HG02884 (cell line): ENCODE measurements at regions not wholly inside any gene's neighbourhood (a gene's known extent, or its start where the extent isn't known, plus 50 kb on each side); places are given as distances from the start of the nearest gene placed in this dataset.
"Not testable (repeated sequence)": the region's sequence is repeated elsewhere in the genome, so short reads cannot be mapped to it uniquely, and the experiment has no call there.

ENCODE experiments used
- ATAC-seq: cut with Tn5 transposase; IDR thresholded peaks from one replicate; pipeline ENCODE4 v1.9.1; 2021; ENCODE audit warnings: mild to moderate bottlenecking, moderate library complexity; ENCODE audit not compliant: unreplicated experiment

- ATAC-seq: no peak
These were observed 126.2 kb upstream of the WSCD1 start for GRCh38 chr17:5943982-5944381.

GRCh38 chr17:5947701-5948180, 122.4 kb upstream of the WSCD1 start:
- ATAC-seq: no peak

- ATAC-seq: no peak
These were observed 121.4 kb upstream of the WSCD1 start for GRCh38 chr17:5948811-5949210.

- no peak for ATAC-seq
These were observed 119.3 kb upstream of the WSCD1 start for GRCh38 chr17:5950878-5951277.

GRCh38 chr17:5951912-5952311, 118.3 kb upstream of the WSCD1 start:
- no peak for ATAC-seq

- ATAC-seq: no peak
These were observed 117.7 kb upstream of the WSCD1 start for GRCh38 chr17:5952518-5952917.

GRCh38 chr17:5955764-5956163, 114.4 kb upstream of the WSCD1 start:
- no peak for ATAC-seq

- no peak for ATAC-seq
These were observed 111.3 kb upstream of the WSCD1 start for GRCh38 chr17:5958850-5959249.

GRCh38 chr17:5962371-5962770, 107.8 kb upstream of the WSCD1 start:
- no peak for ATAC-seq

GRCh38 chr17:5971969-5972368, 98.2 kb upstream of the WSCD1 start:
- no peak for ATAC-seq

- no peak for ATAC-seq
These were observed 96.8 kb upstream of the WSCD1 start for GRCh38 chr17:5973410-5973809.

- no peak for ATAC-seq
These were observed 94.5 kb upstream of the WSCD1 start for GRCh38 chr17:5975661-5976060.

GRCh38 chr17:5976251-5976650, 93.9 kb upstream of the WSCD1 start:
- no peak for ATAC-seq

GRCh38 chr17:5978496-5978895, 91.7 kb upstream of the WSCD1 start:
- ATAC-seq: no peak

GRCh38 chr17:5980941-5981340, 89.2 kb upstream of the WSCD1 start:
- ATAC-seq: no peak

- no peak for ATAC-seq
These were observed 83.5 kb upstream of the WSCD1 start for GRCh38 chr17:5986644-5987043.

- no peak for ATAC-seq
These were observed 69.8 kb upstream of the WSCD1 start for GRCh38 chr17:6000426-6000825.

GRCh38 chr17:6003221-6003620, 67.0 kb upstream of the WSCD1 start:
- ATAC-seq: not testable (repeated sequence)

GRCh38 chr17:6005939-6006338, 64.2 kb upstream of the WSCD1 start:
- no peak for ATAC-seq

GRCh38 chr17:6011206-6011605, 59.0 kb upstream of the WSCD1 start:
- no peak for ATAC-seq

GRCh38 chr17:6018788-6019187, 51.4 kb upstream of the WSCD1 start:
- ATAC-seq: no peak

- ATAC-seq: no peak
These were observed 50.2 kb upstream of the WSCD1 start for GRCh38 chr17:6019959-6020358.

GRCh38 chr17:6020376-6021010, 49.7 kb upstream of the WSCD1 start:
- ATAC-seq: no peak
